ENCODE measurements at regions not wholly inside any gene's neighbourhood (a gene's known extent, or its start where the extent isn't known, plus 50 kb on each side); places are given as distances from the start of the nearest gene placed in this dataset.

GRCh38 chr12:107894589-107894988, 120.1 kb downstream of the ASCL4 start:
- DNase-seq = no peak

- DNase-seq = no peak
Measured at GRCh38 chr12:107895966-107896365, 121.5 kb downstream of the ASCL4 start.

GRCh38 chr12:107900588-107900987, 126.1 kb downstream of the ASCL4 start:
- no peak for DNase-seq

GRCh38 chr12:107903341-107904061, 129.0 kb downstream of the ASCL4 start:
- DNase-seq = no peak

- no peak for DNase-seq
Measured at GRCh38 chr12:107906707-107907106, 132.2 kb downstream of the ASCL4 start.

- DNase-seq = peak; percentile 10
Measured at GRCh38 chr12:107912421-107913004, 138.0 kb downstream of the ASCL4 start.

GRCh38 chr12:107914460-107914977, 140.0 kb downstream of the ASCL4 start:
- DNase-seq = no peak

- DNase-seq = no peak
Measured at GRCh38 chr12:107917912-107918800, 143.7 kb downstream of the ASCL4 start.

- DNase-seq = no peak
Measured at GRCh38 chr12:107921062-107921461, 146.6 kb downstream of the ASCL4 start.

- no peak for DNase-seq
Measured at GRCh38 chr12:107925125-107925524, 150.6 kb downstream of the ASCL4 start.

- DNase-seq = peak; percentile 1
Measured at GRCh38 chr12:107929436-107929835, 154.9 kb downstream of the ASCL4 start.

- no peak for DNase-seq
Measured at GRCh38 chr12:107931761-107932160, 157.3 kb downstream of the ASCL4 start.

- no peak for DNase-seq
Measured at GRCh38 chr12:107938446-107938845, 163.9 kb downstream of the ASCL4 start.

- no peak for DNase-seq
Measured at GRCh38 chr12:107948391-107948945, 174.0 kb downstream of the ASCL4 start.

- DNase-seq = no peak
Measured at GRCh38 chr12:107951024-107951423, 176.5 kb downstream of the ASCL4 start.

- DNase-seq = no peak
Measured at GRCh38 chr12:107955966-107956643, 173.0 kb upstream of the WSCD2 start.

GRCh38 chr12:107957459-107957858, 171.6 kb upstream of the WSCD2 start:
- DNase-seq = no peak

GRCh38 chr12:107963635-107964034, 165.5 kb upstream of the WSCD2 start:
- DNase-seq = no peak

GRCh38 chr12:107967170-107967569, 161.9 kb upstream of the WSCD2 start:
- DNase-seq = no peak

- no peak for DNase-seq
Measured at GRCh38 chr12:107973950-107974349, 155.1 kb upstream of the WSCD2 start.

GRCh38 chr12:107976331-107976730, 152.8 kb upstream of the WSCD2 start:
- no peak for DNase-seq

GRCh38 chr12:107978201-107978600, 150.9 kb upstream of the WSCD2 start:
- DNase-seq = no peak

GRCh38 chr12:107978641-107979040, 150.4 kb upstream of the WSCD2 start:
- DNase-seq = no peak

All from HCEC 1CT (cell line).